H9 (cell line): ENCODE measurements at regions not wholly inside any gene's neighbourhood (a gene's known extent, or its start where the extent isn't known, plus 50 kb on each side); places are given as distances from the start of the nearest gene placed in this dataset.

Experiments
- DNase-seq: peaks from one replicate; pipeline ENCODE4 v3.0.0-alpha.2; 2017
- H2AFZ ChIP-seq: one replicate; pipeline ENCODE4 v1.6.1; 2013; ENCODE audit warnings: mild to moderate bottlenecking, low read length, control low read depth, moderate library complexity
- H2AK5ac ChIP-seq: 2 replicates; pipeline ENCODE4 v1.6.1; 2013; ENCODE audit warnings: low read length, control low read depth, mixed read lengths; ENCODE audit not compliant: insufficient read length
- H2BK120ac ChIP-seq: one replicate; pipeline ENCODE4 v1.6.1; 2013; ENCODE audit warnings: low read depth, mild to moderate bottlenecking, low read length, control low read depth, inconsistent platforms; ENCODE audit not compliant: poor library complexity, severe bottlenecking
- H2BK12ac ChIP-seq: 2 replicates; pipeline ENCODE4 v1.6.1; 2013; ENCODE audit warnings: low read length, control low read depth, mixed read lengths, low read depth; ENCODE audit not compliant: insufficient read length
- H2BK15ac ChIP-seq: 2 replicates; pipeline ENCODE4 v1.6.1; 2013; ENCODE audit warnings: low read depth, low read length, control low read depth
- H2BK20ac ChIP-seq: one replicate; pipeline ENCODE4 v1.6.1; 2013; ENCODE audit warnings: low read depth, mild to moderate bottlenecking, low read length, control low read depth, inconsistent platforms; ENCODE audit not compliant: poor library complexity, severe bottlenecking
- H2BK5ac ChIP-seq: 2 replicates; pipeline ENCODE4 v1.6.1; 2013; ENCODE audit warnings: low read length, control low read depth, mixed read lengths; ENCODE audit not compliant: insufficient read length
- H3K14ac ChIP-seq: 2 replicates; pipeline ENCODE4 v1.6.1; 2013; ENCODE audit warnings: low read length, control low read depth; ENCODE audit not compliant: insufficient read depth
- H3K18ac ChIP-seq: 2 replicates; pipeline ENCODE4 v1.6.1; 2013; ENCODE audit warnings: low read depth, mild to moderate bottlenecking, mixed read lengths, low read length, control low read depth; ENCODE audit not compliant: insufficient read length
- H3K23ac ChIP-seq: 2 replicates; pipeline ENCODE4 v1.6.1; 2013; ENCODE audit warnings: low read length, control low read depth, mixed read lengths, low read depth; ENCODE audit not compliant: insufficient read length
- H3K23me2 ChIP-seq: 2 replicates; pipeline ENCODE4 v1.6.1; 2013; ENCODE audit warnings: low read depth, mild to moderate bottlenecking, mixed read lengths, low read length, control low read depth; ENCODE audit not compliant: insufficient read length, poor library complexity, severe bottlenecking
- H3K27ac ChIP-seq: 2 replicates; pipeline ENCODE4 v1.5.1; 2013; ENCODE audit warnings: low read length, control low read depth, mixed read lengths, low read depth; ENCODE audit not compliant: insufficient read length
- H3K27me3 ChIP-seq: 2 replicates; pipeline ENCODE4 v1.6.1; 2013; ENCODE audit warnings: low read length, control low read depth, inconsistent platforms; ENCODE audit not compliant: insufficient read depth
- H3K4ac ChIP-seq: 2 replicates; pipeline ENCODE4 v1.6.1; 2013; ENCODE audit warnings: low read depth, mild to moderate bottlenecking, control low read depth, inconsistent platforms, low read length, moderate library complexity
- H3K4me1 ChIP-seq: 2 replicates; pipeline ENCODE4 v1.6.1; 2013; ENCODE audit warnings: low read length, control low read depth, inconsistent platforms; ENCODE audit not compliant: insufficient read depth
- H3K4me2 ChIP-seq: 2 replicates; pipeline ENCODE4 v1.6.1; 2013; ENCODE audit warnings: low read length, control low read depth, mixed read lengths; ENCODE audit not compliant: insufficient read length, insufficient read depth
- H3K56ac ChIP-seq: 2 replicates; pipeline ENCODE4 v1.6.1; 2013; ENCODE audit warnings: low read depth, mild to moderate bottlenecking, mixed read lengths, low read length, control low read depth; ENCODE audit not compliant: insufficient read length
- H3K79me1 ChIP-seq: 2 replicates; pipeline ENCODE4 v1.6.1; 2013; ENCODE audit warnings: low read depth, mild to moderate bottlenecking, moderate library complexity, low read length, control low read depth, inconsistent platforms; ENCODE audit not compliant: insufficient read depth, poor library complexity, severe bottlenecking
- H3K79me2 ChIP-seq: 2 replicates; pipeline ENCODE4 v1.6.1; 2013; ENCODE audit warnings: low read length, control low read depth, inconsistent platforms; ENCODE audit not compliant: insufficient read depth
- H3K9ac ChIP-seq: 2 replicates; pipeline ENCODE4 v1.6.1; 2013; ENCODE audit warnings: low read length, control low read depth, mixed read lengths; ENCODE audit not compliant: insufficient read length; ENCODE audit errors: extremely low read depth
- H3K9me3 ChIP-seq: one replicate; pipeline ENCODE4 v1.6.1; 2013; ENCODE audit warnings: low read depth, low read length, inconsistent platforms; ENCODE audit not compliant: control insufficient read depth
- H3T11ph ChIP-seq: one replicate; pipeline ENCODE4 v1.6.1; 2013; ENCODE audit warnings: mild to moderate bottlenecking, low read length, control low read depth, inconsistent platforms
- H4K20me1 ChIP-seq: one replicate; pipeline ENCODE4 v1.6.1; 2013; ENCODE audit not compliant: control insufficient read depth, insufficient read length, insufficient read depth
- H4K5ac ChIP-seq: 2 replicates; pipeline ENCODE4 v1.6.1; 2013; ENCODE audit warnings: low read depth, mild to moderate bottlenecking, mixed read lengths, low read length, control low read depth; ENCODE audit not compliant: insufficient read length
- H4K8ac ChIP-seq: replicated peaks from 2 replicates; pipeline ENCODE4 v1.6.1; 2013; ENCODE audit warnings: low read length, control low read depth, mixed read lengths, low read depth; ENCODE audit not compliant: insufficient read length
- H4K91ac ChIP-seq: 2 replicates; pipeline ENCODE4 v1.6.1; 2013; ENCODE audit warnings: low read depth, mild to moderate bottlenecking, moderate library complexity, mixed read lengths, low read length, control low read depth; ENCODE audit not compliant: insufficient read length
- H3K27ac Mint-ChIP-seq, 3 experiments: 2 replicates in 2 of 3; 3 replicates in 1 of 3; pipeline ENCODE4 v1.8.0; 2020 to 2021; ENCODE audit warnings: mixed read lengths in 3 of 3, mild to moderate bottlenecking in 1 of 3, moderate library complexity in 1 of 3
- H3K27me3 Mint-ChIP-seq: 2 replicates; pipeline ENCODE4 v1.8.0; 2021; ENCODE audit warnings: low read depth, mild to moderate bottlenecking, moderate library complexity, mixed read lengths
- H3K36me3 Mint-ChIP-seq, 3 experiments: 2 replicates in 2 of 3; 3 replicates in 1 of 3; pipeline ENCODE4 v1.8.0; 2020 to 2021; ENCODE audit warnings: low read depth in 3 of 3, mixed read lengths in 3 of 3; ENCODE audit not compliant: insufficient read depth in 1 of 3
- H3K4me1 Mint-ChIP-seq, 2 experiments: 2 replicates each; pipeline ENCODE4 v1.8.0; 2020; ENCODE audit warnings: mixed read lengths in 2 of 2
- H3K4me3 Mint-ChIP-seq, 2 experiments: 2 replicates in 1 of 2; 3 replicates in 1 of 2; pipeline ENCODE4 v1.8.0; 2020 to 2021; ENCODE audit warnings: mild to moderate bottlenecking in 2 of 2, mixed read lengths in 2 of 2, moderate library complexity in 1 of 2
- H3K9me3 Mint-ChIP-seq, 2 experiments: 2 replicates in 1 of 2; 3 replicates in 1 of 2; pipeline ENCODE4 v1.8.0; 2020; ENCODE audit warnings: mild to moderate bottlenecking in 2 of 2, mixed read lengths in 2 of 2, moderate library complexity in 1 of 2
- WGBS: extraction: QIAGEN DNeasy Blood & Tissue Kit; methylation state at CpG from one replicate; pipeline ENCODE4 v1.1.7; 2013; ENCODE audit warnings: missing lambda C conversion rate, low lambda C conversion rate, mixed read lengths; ENCODE audit not compliant: insufficient read length; ENCODE audit errors: extremely low coverage; 5-methylcytosine and 5-hydroxymethylcytosine counted together
- TF ChIP-seq, protein P1 (sequence below): fragments of 200-600 bp; sonication (generic); conservative IDR thresholded peaks from 3 replicates; pipeline ENCODE4 v1.8.0; 2021; ENCODE audit warnings: antibody characterized with exemption, mild to moderate bottlenecking

DNA sequence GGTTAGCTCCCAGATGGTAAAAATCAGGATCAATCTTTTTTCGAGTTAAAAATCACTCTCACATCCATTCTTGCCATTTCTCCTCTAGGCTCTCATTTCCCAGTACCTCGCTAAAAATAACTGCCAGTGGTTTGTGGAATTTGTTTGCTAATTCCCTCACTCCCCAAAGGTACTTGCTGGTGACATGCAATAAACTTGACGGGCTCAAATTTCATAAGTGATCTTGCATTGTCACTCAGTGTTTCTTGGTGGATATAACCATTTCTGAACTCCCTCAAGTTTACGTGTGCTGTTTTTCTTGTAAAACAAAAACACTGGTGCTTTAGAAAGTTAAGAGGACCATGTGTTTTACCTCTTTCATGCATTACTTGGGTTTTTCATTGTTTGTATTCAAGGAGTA, 399.2 kb upstream of the MKI67 start:
- no peak overlapping the region for H3K4me3 Mint-ChIP-seq
- no peaks in the 10 kb centered on the region; a peak in 2 of 7 replicates for H3K36me3 Mint-ChIP-seq
- WGBS: no CpG with 5 or more reads among the region's 4 CpGs

More for the DNA sequence above, 399.2 kb upstream of the MKI67 start:
- H3K4ac ChIP-seq: no peak overlapping the region
- no peak overlapping the region for H3K18ac ChIP-seq
- no peaks in the 10 kb centered on the region for H3K23me2 ChIP-seq
- no peaks in the 10 kb centered on the region for H4K20me1 ChIP-seq
- no peak overlapping the region for H3T11ph ChIP-seq
- H4K8ac ChIP-seq: no peak overlapping the region
- H3K4me1 ChIP-seq: peaks cover 7% of the 10 kb centered on the region; the same call in 1 of the 2 replicates
- no peaks in the 10 kb centered on the region for H3K79me1 ChIP-seq
- no peak overlapping the region for H2AK5ac ChIP-seq
- no peak overlapping the region for H2BK5ac ChIP-seq
- no peak overlapping the region for H3K14ac ChIP-seq
- no peak overlapping the region for H2BK120ac ChIP-seq
- DNase-seq: no peak
- no peak overlapping the region for H3K23ac ChIP-seq
- no peak overlapping the region for H4K91ac ChIP-seq
- TF ChIP-seq, protein P1, sequence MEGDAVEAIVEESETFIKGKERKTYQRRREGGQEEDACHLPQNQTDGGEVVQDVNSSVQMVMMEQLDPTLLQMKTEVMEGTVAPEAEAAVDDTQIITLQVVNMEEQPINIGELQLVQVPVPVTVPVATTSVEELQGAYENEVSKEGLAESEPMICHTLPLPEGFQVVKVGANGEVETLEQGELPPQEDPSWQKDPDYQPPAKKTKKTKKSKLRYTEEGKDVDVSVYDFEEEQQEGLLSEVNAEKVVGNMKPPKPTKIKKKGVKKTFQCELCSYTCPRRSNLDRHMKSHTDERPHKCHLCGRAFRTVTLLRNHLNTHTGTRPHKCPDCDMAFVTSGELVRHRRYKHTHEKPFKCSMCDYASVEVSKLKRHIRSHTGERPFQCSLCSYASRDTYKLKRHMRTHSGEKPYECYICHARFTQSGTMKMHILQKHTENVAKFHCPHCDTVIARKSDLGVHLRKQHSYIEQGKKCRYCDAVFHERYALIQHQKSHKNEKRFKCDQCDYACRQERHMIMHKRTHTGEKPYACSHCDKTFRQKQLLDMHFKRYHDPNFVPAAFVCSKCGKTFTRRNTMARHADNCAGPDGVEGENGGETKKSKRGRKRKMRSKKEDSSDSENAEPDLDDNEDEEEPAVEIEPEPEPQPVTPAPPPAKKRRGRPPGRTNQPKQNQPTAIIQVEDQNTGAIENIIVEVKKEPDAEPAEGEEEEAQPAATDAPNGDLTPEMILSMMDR: no peak
- Mint-ChIP-seq H3K4me1 (peaks cover 32 to 33% of the 10 kb centered on the region in 2 experiments), H3K27ac (no peak overlapping the region), H3K27me3 (no peaks in the 10 kb centered on the region; the same call in 1 of the 2 replicates), H3K9me3 (no peaks in the 10 kb centered on the region; a peak in 1 of 5 replicates)
- no peak overlapping the region for H2AFZ ChIP-seq
- H3K79me2 ChIP-seq: no peaks in the 10 kb centered on the region
- no peak overlapping the region for H4K5ac ChIP-seq
- H3K56ac ChIP-seq: no peak overlapping the region
- no peak overlapping the region for H2BK20ac ChIP-seq
- no peak overlapping the region for H2BK12ac ChIP-seq
- no peaks in the 10 kb centered on the region for H3K9me3 ChIP-seq
- H3K27ac ChIP-seq: no peak overlapping the region
- H3K4me2 ChIP-seq: no peak overlapping the region
- H2BK15ac ChIP-seq: no peak overlapping the region
- H3K9ac ChIP-seq: no peak overlapping the region
- no peaks in the 10 kb centered on the region; the same call in 1 of the 2 replicates for H3K27me3 ChIP-seq
